NCI-H748 treated with DMSO at 0.1 percent for 48 hours (cell line): ENCODE measurements at regions not wholly inside any gene's neighbourhood (a gene's known extent, or its start where the extent isn't known, plus 50 kb on each side); places are given as distances from the start of the nearest gene placed in this dataset.

Experiments
- DNase-seq: peaks from one replicate; lab custom pipeline; 2025; lab: John Stamatoyannopoulos, UW

- DNase-seq, result no peak
Measured at GRCh38 chr4:54545663-54546424, 111.9 kb upstream of the KIT start.

- peak; percentile 22 for DNase-seq
Measured at GRCh38 chr4:54547299-54548097, 110.3 kb upstream of the KIT start.

- no peak for DNase-seq
Measured at GRCh38 chr4:54548098-54548620, 109.6 kb upstream of the KIT start.

- DNase-seq, result no peak
Measured at GRCh38 chr4:54548831-54549460, 108.8 kb upstream of the KIT start.

GRCh38 chr4:54550395-54551171 is 107.2 kb upstream of the KIT start:
- DNase-seq, result no peak

- DNase-seq, result no peak
Measured at GRCh38 chr4:54553001-54553400, 104.8 kb upstream of the KIT start.

- no peak for DNase-seq
Measured at GRCh38 chr4:54554339-54554990, 103.3 kb upstream of the KIT start.

GRCh38 chr4:54556051-54556450 is 101.7 kb upstream of the KIT start:
- no peak for DNase-seq

GRCh38 chr4:54556587-54556986 is 101.2 kb upstream of the KIT start:
- no peak for DNase-seq

GRCh38 chr4:54558889-54559677 is 98.7 kb upstream of the KIT start:
- DNase-seq, result no peak

GRCh38 chr4:54560513-54560912 is 97.2 kb upstream of the KIT start:
- DNase-seq, result no peak

GRCh38 chr4:54561940-54562339 is 95.8 kb upstream of the KIT start:
- no peak for DNase-seq

- DNase-seq, result no peak
Measured at GRCh38 chr4:54566608-54567007, 91.1 kb upstream of the KIT start.

GRCh38 chr4:54567327-54567726 is 90.4 kb upstream of the KIT start:
- DNase-seq, result no peak

- no peak for DNase-seq
Measured at GRCh38 chr4:54568184-54568583, 89.6 kb upstream of the KIT start.

- DNase-seq, result no peak
Measured at GRCh38 chr4:54570822-54571221, 86.9 kb upstream of the KIT start.

- no peak for DNase-seq
Measured at GRCh38 chr4:54571293-54572151, 86.2 kb upstream of the KIT start.

- no peak for DNase-seq
Measured at GRCh38 chr4:54572152-54572542, 85.6 kb upstream of the KIT start.

GRCh38 chr4:54574500-54574899 is 83.3 kb upstream of the KIT start:
- DNase-seq, result no peak

GRCh38 chr4:54575919-54576318 is 81.8 kb upstream of the KIT start:
- DNase-seq, result no peak
